Heart left ventricle (tissue), 16 donors: ENCODE measurements at regions not wholly inside any gene's neighbourhood (a gene's known extent, or its start where the extent isn't known, plus 50 kb on each side); places are given as distances from the start of the nearest gene placed in this dataset.

ENCODE experiments used
- ATAC-seq, 4 donors: fragments of 200-7000 bp; cut with Tn5 transposase; one replicate each; pipeline ENCODE4 v1.9.1; 2020 to 2022; ENCODE audit warnings: moderate library complexity in 4 of 4, mild to moderate bottlenecking in 3 of 4, moderate number of reproducible peaks in 1 of 4
- DNase-seq, 5 donors: peaks; one replicate each; pipeline ENCODE4 v3.0.0-alpha.2; 2020
- H3K27ac ChIP-seq, 12 donors: fragments of 200-600 bp; sonication (generic) in 4 of 12; one replicate each; pipeline versions ENCODE4 v1.5.0 to v1.8.0; 2016 to 2022; ENCODE audit warnings: mild to moderate bottlenecking in 2 of 12
- H3K27me3 ChIP-seq, 9 donors: fragments of 200-600 bp; sonication (generic) in 2 of 9; one replicate each; pipeline versions ENCODE4 v1.5.1 to v1.8.0; 2016 to 2022; ENCODE audit warnings: mild to moderate bottlenecking in 3 of 9
- H3K36me3 ChIP-seq, 9 donors: fragments of 200-600 bp; sonication (generic) in 2 of 9; one replicate each; pipeline versions ENCODE4 v1.5.0 to v1.8.0; 2018 to 2022; ENCODE audit warnings: mild to moderate bottlenecking in 2 of 9
- H3K4me1 ChIP-seq, 12 donors: fragments of 200-600 bp; sonication (generic) in 4 of 12; one replicate each; pipeline versions ENCODE4 v1.5.0 to v1.8.0; 2016 to 2022; ENCODE audit warnings: mild to moderate bottlenecking in 3 of 12
- H3K4me3 ChIP-seq, 12 donors: fragments of 200-600 bp; sonication (generic) in 4 of 12; one replicate each; pipeline versions ENCODE4 v1.5.0 to v1.8.0; 2017 to 2022; ENCODE audit warnings: mild to moderate bottlenecking in 9 of 12, moderate library complexity in 4 of 12
- H3K9me3 ChIP-seq, 12 donors: fragments of 200-600 bp; sonication (generic) in 4 of 12; one replicate each; pipeline versions ENCODE4 v1.5.0 to v1.8.0; 2016 to 2022; ENCODE audit warnings: mild to moderate bottlenecking in 1 of 12
- POLR2A ChIP-seq, 2 donors: fragments of 450-650 bp; IDR thresholded peaks; one replicate each; pipeline ENCODE4 v1.6.1; 2017; ENCODE audit warnings: antibody characterized with exemption in 2 of 2, mild to moderate bottlenecking in 2 of 2, moderate library complexity in 2 of 2
- WGBS, 4 donors: extraction: QIAGEN DNeasy Blood & Tissue Kit in 2 of 4; methylation state at CpG; one replicate each; pipeline versions ENCODE4 v1.1.5 to v1.1.7; 2013 to 2018; 5-methylcytosine and 5-hydroxymethylcytosine counted together
- intact Hi-C, 10 donors: fragments of 100-400 bp; cut with DNase I; formaldehyde crosslinking; loops; one replicate each; pipeline versions ENCODE4 v1.11.1 to v1.14.2; 2022
- TF ChIP-seq, protein P1 (sequence below), 12 donors: fragments of 200-600 bp; sonication (generic) in 4 of 12; IDR thresholded peaks; one replicate each; pipeline versions ENCODE4 v1.5.0 to v1.8.0; 2018 to 2022; ENCODE audit warnings: antibody characterized with exemption in 12 of 12, mild to moderate bottlenecking in 5 of 12
- donor health status: ischemic (EF 13 %, LVEDD 7.1; RV severe dilation, severe dysfunction).
- donor health status: healthy with polysubstance abuse.
- donor health status: DM: no; HTN: yes; CAD: no.
- donor health status: DM: no; HTN: no; CAD: no.
- donor health status: ischemic (EF 25% LVEDD 6.9; RV normal size, moderate dysfunction).
- donor health status: ischemic (EF 25% LVEDD 5.7; RV mildly dilated, moderate dysfunction).
- donor health status: healthy.
- donor health status: DM: yes; HTN: yes; CAD: no.
- donor health status: ischemic (EF 35%, LVEDD 5.7; RV mildly dilated, moderate dysfunction).
- donor health status: nonischemic (EF 11% LVEDD 7.7; RV severe dilation, severe dysfunction).
- donor health status: DM: yes; HTN: yes; CAD: no.
- donor health status: PGD.
- donor health status: ischemic (EF 29% LVEDD 5.4; RV normal size, mild dysfunction).
- donor health status: nonischemic (EF 23%, LVEDD 6.1; RV moderate dilation, normal function).

GRCh38 chrX:9267415-9267814 is 197.4 kb upstream of the TBL1X start:
- WGBS, 4 donors: 71 to 85% (median 79%) methylated on average over 6 of the region's 6 CpGs

DNA sequence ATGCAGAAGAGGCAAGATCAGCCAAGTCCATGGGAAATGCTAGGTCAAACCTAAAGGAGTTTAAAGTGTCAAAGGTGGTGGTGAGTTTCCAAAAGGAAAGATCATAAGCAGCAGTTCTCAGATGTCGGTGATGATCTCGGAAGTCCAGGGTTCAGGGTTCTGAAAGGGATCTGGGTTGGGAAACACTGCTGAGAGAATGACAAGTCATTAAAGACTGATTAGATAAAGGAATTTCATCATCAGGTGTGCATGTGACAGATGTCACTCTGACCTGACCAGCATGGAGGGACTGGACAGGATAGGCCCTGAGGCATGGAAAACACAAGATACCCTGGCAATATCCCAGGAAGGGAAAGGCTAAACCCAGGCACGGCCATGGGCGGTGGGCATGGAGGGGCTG is 195.7 kb upstream of the TBL1X start:
- DNase-seq (no peak), ATAC-seq (no peak)
- H3K36me3 ChIP-seq: no peaks in the 10 kb centered on the region
- intact Hi-C loops: no loop called here
- no peaks in the 10 kb centered on the region for H3K4me1 ChIP-seq
- H3K27ac ChIP-seq: no peak overlapping the region
- H3K27me3 ChIP-seq: peaks cover 0 to 13% (median 0%) of the 10 kb centered on the region in 9 donors
- H3K4me3 ChIP-seq: no peak overlapping the region
- TF ChIP-seq POLR2A (IDR thresholded peaks at IDR 0.05): no peak
- TF ChIP-seq, protein P1, sequence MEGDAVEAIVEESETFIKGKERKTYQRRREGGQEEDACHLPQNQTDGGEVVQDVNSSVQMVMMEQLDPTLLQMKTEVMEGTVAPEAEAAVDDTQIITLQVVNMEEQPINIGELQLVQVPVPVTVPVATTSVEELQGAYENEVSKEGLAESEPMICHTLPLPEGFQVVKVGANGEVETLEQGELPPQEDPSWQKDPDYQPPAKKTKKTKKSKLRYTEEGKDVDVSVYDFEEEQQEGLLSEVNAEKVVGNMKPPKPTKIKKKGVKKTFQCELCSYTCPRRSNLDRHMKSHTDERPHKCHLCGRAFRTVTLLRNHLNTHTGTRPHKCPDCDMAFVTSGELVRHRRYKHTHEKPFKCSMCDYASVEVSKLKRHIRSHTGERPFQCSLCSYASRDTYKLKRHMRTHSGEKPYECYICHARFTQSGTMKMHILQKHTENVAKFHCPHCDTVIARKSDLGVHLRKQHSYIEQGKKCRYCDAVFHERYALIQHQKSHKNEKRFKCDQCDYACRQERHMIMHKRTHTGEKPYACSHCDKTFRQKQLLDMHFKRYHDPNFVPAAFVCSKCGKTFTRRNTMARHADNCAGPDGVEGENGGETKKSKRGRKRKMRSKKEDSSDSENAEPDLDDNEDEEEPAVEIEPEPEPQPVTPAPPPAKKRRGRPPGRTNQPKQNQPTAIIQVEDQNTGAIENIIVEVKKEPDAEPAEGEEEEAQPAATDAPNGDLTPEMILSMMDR (IDR thresholded peaks at IDR 0.05): no peak
- H3K9me3 ChIP-seq: peaks cover 0 to 5% (median 0%) of the 10 kb centered on the region in 12 donors
- 82 to 93% (median 88%) methylated on average over 4 of the region's 4 CpGs for WGBS, 4 donors

More at GRCh38 chrX:9267415-9267814, 197.4 kb upstream of the TBL1X start:
- TF ChIP-seq, protein P1 (IDR thresholded peaks at IDR 0.05): no peak
- no peak for TF ChIP-seq POLR2A (IDR thresholded peaks at IDR 0.05)
- intact Hi-C loops: no loop called here
- DNase-seq: no peak
- Histone ChIP-seq H3K9me3 (no peaks in the 10 kb centered on the region), H3K27me3 (peaks cover 0 to 20% (median 0%) of the 10 kb centered on the region in 9 donors), H3K36me3 (no peaks in the 10 kb centered on the region), H3K27ac (no peak overlapping the region), H3K4me3 (no peak overlapping the region), H3K4me1 (no peaks in the 10 kb centered on the region)
- no peak for ATAC-seq

DNA sequence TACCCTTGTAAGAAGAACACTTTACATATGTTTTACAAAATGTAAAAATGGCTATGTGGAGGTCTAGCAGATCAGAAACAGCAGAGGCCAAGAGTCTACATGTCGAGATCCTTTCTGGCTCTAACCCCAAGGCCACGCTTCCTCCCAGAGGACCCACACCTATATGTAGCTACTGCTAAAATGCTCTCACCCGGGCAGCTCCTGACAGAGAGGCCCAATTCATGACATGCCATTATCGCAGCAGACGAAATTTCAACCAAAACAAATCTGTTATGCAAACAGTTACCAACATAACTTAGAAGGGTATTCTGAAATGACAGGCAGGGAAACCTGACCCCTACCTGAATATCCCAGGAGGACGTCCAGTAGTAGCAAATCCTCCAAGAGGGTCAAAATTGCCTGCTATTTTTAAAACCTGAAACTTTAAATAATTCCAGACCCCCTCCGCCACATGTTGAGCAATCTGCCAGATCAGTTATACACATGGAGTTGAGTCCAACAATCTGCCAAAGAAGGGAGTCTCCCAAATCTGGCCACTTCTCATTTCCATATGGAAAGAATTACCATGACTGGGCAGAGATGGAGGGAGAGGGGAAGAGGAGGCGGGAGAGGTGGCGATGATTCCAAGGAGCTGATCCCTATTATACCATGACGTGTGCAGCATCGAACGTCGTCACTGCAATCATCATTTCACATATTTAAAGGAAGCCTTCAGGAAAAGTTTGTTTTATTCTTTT is 192.9 kb upstream of the TBL1X start:
- ATAC-seq (no peak), DNase-seq (no peak)
- H3K4me1 ChIP-seq: no peaks in the 10 kb centered on the region
- peaks cover 0 to 8% (median 0%) of the 10 kb centered on the region in 12 donors for H3K9me3 ChIP-seq
- intact Hi-C loops: no loop called here
- TF ChIP-seq, protein P1 (IDR thresholded peaks at IDR 0.05): no peak
- no peak for TF ChIP-seq POLR2A (IDR thresholded peaks at IDR 0.05)
- H3K36me3 ChIP-seq: no peaks in the 10 kb centered on the region
- WGBS, 4 donors: 77 to 89% (median 83%) methylated on average over 13 of the region's 13 CpGs
- H3K27ac ChIP-seq: no peak overlapping the region
- H3K27me3 ChIP-seq: peaks cover 0 to 13% (median 0%) of the 10 kb centered on the region in 9 donors
- H3K4me3 ChIP-seq: no peak overlapping the region

- 89 to 98% (median 97%) methylated on average over 1 of the region's 1 CpG for WGBS, 4 donors
- Histone ChIP-seq H3K27me3 (peaks cover 0 to 15% (median 0%) of the 10 kb centered on the region in 9 donors), H3K4me3 (no peak overlapping the region), H3K27ac (no peak overlapping the region), H3K36me3 (no peaks in the 10 kb centered on the region), H3K9me3 (peaks cover 0 to 8% (median 0%) of the 10 kb centered on the region in 12 donors), H3K4me1 (peaks cover 0 to 4% (median 0%) of the 10 kb centered on the region in 12 donors)
- no peak for TF ChIP-seq POLR2A (IDR thresholded peaks at IDR 0.05)
- TF ChIP-seq, protein P1 (IDR thresholded peaks at IDR 0.05): no peak
- DNase-seq (no peak), ATAC-seq (no peak)
- intact Hi-C loops: no loop called here
Measured at GRCh38 chrX:9273744-9274143, 191.1 kb upstream of the TBL1X start.
